ENCODE measurements at regions not wholly inside any gene's neighbourhood (a gene's known extent, or its start where the extent isn't known, plus 50 kb on each side); places are given as distances from the start of the nearest gene placed in this dataset.
"Not testable (repeated sequence)": the region's sequence is repeated elsewhere in the genome, so short reads cannot be mapped to it uniquely, and the experiment has no call there.

DNA sequence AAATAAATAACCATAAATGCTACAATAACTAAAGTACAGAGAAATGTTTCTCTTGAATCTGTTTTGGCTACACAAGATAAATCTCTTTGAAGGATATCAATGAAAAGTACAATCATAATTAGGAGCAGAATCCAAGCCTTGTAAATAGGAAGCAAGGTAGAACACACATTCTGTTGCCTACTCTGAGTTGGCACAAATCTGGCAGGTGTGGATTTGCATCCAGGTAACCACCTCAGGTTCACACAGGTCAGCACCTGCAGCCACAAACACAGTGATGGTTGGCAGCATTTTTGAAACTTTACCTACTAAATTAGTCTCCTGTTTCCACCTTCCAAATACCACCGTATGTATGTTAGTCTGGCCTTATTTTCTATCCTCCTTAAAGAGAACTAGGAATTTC lies 105.3 kb upstream of the PIK3R1 start:
- CTCF ChIA-PET: no interaction called here
- no TSS peak for BruUV-seq (replicated peaks)
- peak; percentile 4 for DNase-seq
- no peak overlapping the region for H3K4me3 Mint-ChIP-seq (ENCODE audit: low read depth, unreplicated experiment)
- no peaks in the 10 kb centered on the region for H3K27me3 Mint-ChIP-seq (ENCODE audit: unreplicated experiment)
- H3K27ac Mint-ChIP-seq (ENCODE audit: unreplicated experiment): no peak overlapping the region
- intact Hi-C loops (cut with micrococcal nuclease; ENCODE audit: unreplicated experiment): no loop called here
- H3K36me3 Mint-ChIP-seq (ENCODE audit: insufficient read depth, unreplicated experiment): no peaks in the 10 kb centered on the region
- H3K9me3 Mint-ChIP-seq (ENCODE audit: low read depth, unreplicated experiment): no peaks in the 10 kb centered on the region
- TF ChIP-seq CTCF (IDR thresholded peaks at IDR 0.05; ENCODE audit: unreplicated experiment): no peak
- H3K4me1 Mint-ChIP-seq (ENCODE audit: low read depth, unreplicated experiment): no peaks in the 10 kb centered on the region

DNA sequence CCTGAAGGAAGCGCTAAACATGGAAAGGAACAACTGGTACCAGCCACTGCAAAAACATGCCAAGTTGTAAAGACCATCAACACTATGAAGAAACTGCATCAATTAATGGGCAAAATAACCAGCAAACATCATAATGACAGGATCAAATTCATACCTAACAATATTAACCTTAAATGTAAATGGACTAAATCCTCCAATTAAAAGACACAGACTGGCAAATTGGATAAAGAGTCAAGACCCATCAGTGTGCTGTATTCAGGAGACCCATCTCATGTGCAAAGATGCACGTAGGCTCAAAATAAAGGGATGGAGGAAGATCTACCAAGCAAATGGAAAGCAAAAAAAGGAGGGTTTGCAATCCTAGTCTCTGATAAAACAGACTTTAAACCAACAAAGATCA lies 111.3 kb upstream of the PIK3R1 start:
- CTCF ChIA-PET; H3K36me3 Mint-ChIP-seq (ENCODE audit: insufficient read depth, unreplicated experiment); BruUV-seq (replicated peaks); H3K27ac Mint-ChIP-seq (ENCODE audit: unreplicated experiment); intact Hi-C loops (cut with micrococcal nuclease; ENCODE audit: unreplicated experiment); DNase-seq; H3K4me3 Mint-ChIP-seq (ENCODE audit: low read depth, unreplicated experiment); H3K9me3 Mint-ChIP-seq (ENCODE audit: low read depth, unreplicated experiment); H3K4me1 Mint-ChIP-seq (ENCODE audit: low read depth, unreplicated experiment); H3K27me3 Mint-ChIP-seq (ENCODE audit: unreplicated experiment): not testable (repeated sequence)

DNA sequence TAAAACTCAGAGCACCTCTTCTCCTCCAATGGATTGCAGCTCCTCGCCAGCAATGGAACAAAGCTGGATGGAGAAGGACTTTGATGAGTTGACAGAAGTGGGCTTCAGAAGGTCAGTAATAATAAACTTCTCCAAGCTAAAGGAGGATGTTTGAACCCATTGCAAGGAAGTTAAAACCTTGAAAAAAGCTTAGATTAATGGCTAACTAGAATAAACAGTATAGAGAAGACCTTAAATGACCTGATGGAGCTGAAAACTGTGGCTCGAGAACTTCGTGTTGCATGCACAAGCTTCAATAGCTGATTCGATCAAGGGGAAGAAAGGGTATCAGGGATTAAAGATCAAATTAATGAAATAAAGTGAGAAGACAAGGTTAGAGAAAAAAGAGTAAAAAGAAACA lies 112.3 kb upstream of the PIK3R1 start:
- BruUV-seq (replicated peaks); H3K27ac Mint-ChIP-seq (ENCODE audit: unreplicated experiment); H3K27me3 Mint-ChIP-seq (ENCODE audit: unreplicated experiment); H3K36me3 Mint-ChIP-seq (ENCODE audit: insufficient read depth, unreplicated experiment); intact Hi-C loops (cut with micrococcal nuclease; ENCODE audit: unreplicated experiment); CTCF ChIA-PET; DNase-seq; H3K9me3 Mint-ChIP-seq (ENCODE audit: low read depth, unreplicated experiment); H3K4me1 Mint-ChIP-seq (ENCODE audit: low read depth, unreplicated experiment); H3K4me3 Mint-ChIP-seq (ENCODE audit: low read depth, unreplicated experiment): not testable (repeated sequence)

DNA sequence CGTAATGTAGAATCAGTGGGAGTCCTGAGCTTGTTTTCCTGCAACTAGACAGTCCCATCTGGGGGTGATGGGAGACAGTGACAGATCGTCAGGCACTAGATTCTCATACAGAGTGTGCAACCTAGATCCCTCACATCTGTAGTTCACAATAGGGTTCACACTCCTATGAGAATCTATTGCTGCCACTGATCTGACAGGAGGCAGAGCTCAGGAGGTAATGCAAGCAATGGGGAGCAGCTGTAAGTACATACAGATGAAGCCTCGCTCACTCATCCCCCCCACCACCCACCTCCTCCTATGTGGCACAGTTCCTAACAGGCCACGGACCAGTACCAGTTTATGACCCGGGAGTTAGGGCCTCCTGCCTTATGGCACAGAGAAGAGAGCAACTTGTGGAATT lies 116.2 kb upstream of the PIK3R1 start:
- no peak overlapping the region for H3K4me3 Mint-ChIP-seq (ENCODE audit: low read depth, unreplicated experiment)
- no TSS peak for BruUV-seq (replicated peaks)
- CTCF ChIA-PET: no interaction called here
- H3K36me3 Mint-ChIP-seq (ENCODE audit: insufficient read depth, unreplicated experiment): no peaks in the 10 kb centered on the region
- H3K9me3 Mint-ChIP-seq (ENCODE audit: low read depth, unreplicated experiment): peaks cover 6% of the 10 kb centered on the region
- TF ChIP-seq CTCF (IDR thresholded peaks at IDR 0.05; ENCODE audit: unreplicated experiment): no peak
- H3K27me3 Mint-ChIP-seq (ENCODE audit: unreplicated experiment): no peaks in the 10 kb centered on the region
- intact Hi-C loops (cut with micrococcal nuclease; ENCODE audit: unreplicated experiment): no loop called here
- no peak overlapping the region for H3K27ac Mint-ChIP-seq (ENCODE audit: unreplicated experiment)
- H3K4me1 Mint-ChIP-seq (ENCODE audit: low read depth, unreplicated experiment): no peaks in the 10 kb centered on the region
- no peak for DNase-seq

DNA sequence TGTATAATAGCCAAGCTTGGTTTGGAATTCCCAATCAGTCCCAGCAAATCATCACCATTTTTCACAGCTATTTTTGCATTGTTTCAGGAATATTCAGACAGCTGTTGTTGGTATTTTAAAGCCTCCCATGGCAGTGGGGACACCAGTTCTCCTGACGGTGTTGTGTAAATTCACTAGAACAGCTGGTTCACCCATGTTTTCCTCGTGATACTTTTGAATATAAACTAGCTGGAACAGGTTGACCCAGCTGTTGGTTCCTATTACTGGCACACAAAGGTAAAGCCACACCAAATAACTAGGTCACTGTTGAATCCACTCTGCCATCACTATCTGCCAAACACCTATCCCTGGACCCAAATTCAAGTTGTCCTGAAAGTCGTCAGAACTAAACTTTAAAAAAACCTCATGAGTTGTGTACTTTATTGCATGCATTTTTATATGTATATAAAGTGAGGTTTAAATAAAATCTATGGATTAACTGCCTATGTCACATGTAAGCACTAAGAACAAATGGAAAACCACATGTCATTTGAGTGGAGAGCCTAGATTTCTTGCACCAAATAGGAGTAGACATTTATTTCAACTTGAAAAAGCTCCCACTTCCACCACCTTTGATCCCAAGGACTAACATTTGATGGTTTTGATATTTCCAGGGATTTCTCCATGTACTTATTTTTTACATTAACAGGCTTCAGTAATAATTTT lies 121.9 kb upstream of the PIK3R1 start:
- Mint-ChIP-seq H3K4me3 (ENCODE audit: low read depth, unreplicated experiment) (no peak overlapping the region), H3K27ac (ENCODE audit: unreplicated experiment) (no peak overlapping the region), H3K9me3 (ENCODE audit: low read depth, unreplicated experiment) (peaks cover 6% of the 10 kb centered on the region), H3K27me3 (ENCODE audit: unreplicated experiment) (no peaks in the 10 kb centered on the region), H3K36me3 (ENCODE audit: insufficient read depth, unreplicated experiment) (no peaks in the 10 kb centered on the region), H3K4me1 (ENCODE audit: low read depth, unreplicated experiment) (no peaks in the 10 kb centered on the region)
- no peak for TF ChIP-seq CTCF (IDR thresholded peaks at IDR 0.05; ENCODE audit: unreplicated experiment)
- CTCF ChIA-PET: interaction anchor here (0.5 kb wide), 1 partner anchor 65 kb away, joined by 3 read pairs; no protein-coding TSS in a partner anchor
- DNase-seq: no peak
- BruUV-seq (replicated peaks): no TSS peak
- intact Hi-C loops (cut with micrococcal nuclease; ENCODE audit: unreplicated experiment): no loop called here
